HG03135 (cell line): ENCODE measurements at regions not wholly inside any gene's neighbourhood (a gene's known extent, or its start where the extent isn't known, plus 50 kb on each side); places are given as distances from the start of the nearest gene placed in this dataset.
"Not testable (repeated sequence)": the region's sequence is repeated elsewhere in the genome, so short reads cannot be mapped to it uniquely, and the experiment has no call there.

ENCODE experiments used
- ATAC-seq: cut with Tn5 transposase; IDR thresholded peaks from one replicate; pipeline ENCODE4 v1.9.1; 2021; ENCODE audit warnings: mild to moderate bottlenecking, moderate library complexity; ENCODE audit not compliant: unreplicated experiment

DNA sequence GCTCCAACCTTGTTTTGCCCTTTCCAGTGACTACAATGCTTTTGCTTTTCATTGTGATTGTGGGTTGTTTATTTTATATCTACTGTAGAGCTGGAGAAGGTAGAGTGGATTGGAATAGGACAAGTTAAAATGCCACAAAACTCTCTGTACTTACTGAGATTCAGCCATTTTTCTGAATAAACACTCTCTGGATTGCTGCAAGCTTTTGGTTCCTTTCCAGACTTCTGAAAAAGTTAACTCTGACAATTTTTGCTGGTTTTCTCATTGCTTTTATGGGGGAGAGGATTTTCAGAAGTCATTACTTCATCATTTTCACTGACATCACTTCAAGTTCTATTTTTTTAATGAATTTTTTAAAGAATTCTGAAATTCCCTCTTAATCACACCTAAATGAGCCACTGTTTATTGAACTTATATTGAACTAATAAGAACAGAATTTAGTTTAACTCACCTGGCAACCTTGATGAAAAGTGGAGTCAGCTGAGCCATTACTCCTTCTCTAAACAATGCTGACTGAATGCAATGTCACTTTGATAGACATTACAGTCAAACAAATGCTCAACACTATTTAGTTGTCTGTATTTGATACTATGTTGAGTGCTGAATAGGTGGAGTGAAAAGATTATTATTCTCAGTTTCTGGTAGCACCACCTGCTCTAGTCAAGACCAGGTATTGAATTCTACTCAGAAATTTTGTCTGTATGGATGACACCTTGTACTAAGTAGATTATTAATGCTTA is 303.5 kb downstream of the DLEU7 start:
- ATAC-seq: no peak

DNA sequence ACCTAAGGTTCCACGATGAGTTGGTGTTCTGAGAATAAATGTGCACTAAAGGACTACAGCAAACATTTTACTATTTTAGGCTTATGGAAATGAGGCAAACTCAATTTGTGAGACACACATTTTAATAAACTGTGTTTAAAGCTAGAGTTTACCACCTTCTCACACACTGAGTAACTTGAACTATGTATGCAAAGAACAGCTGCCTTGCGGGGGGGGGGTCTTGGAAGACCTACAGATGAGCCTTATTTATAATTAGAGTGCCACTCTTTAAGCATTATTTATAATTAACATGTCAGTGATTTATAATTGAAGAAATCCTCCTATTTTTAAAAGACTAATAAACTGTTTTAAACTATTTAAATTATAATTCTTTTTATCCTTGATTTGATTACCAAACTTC is 300.4 kb downstream of the DLEU7 start:
- ATAC-seq: no peak

DNA sequence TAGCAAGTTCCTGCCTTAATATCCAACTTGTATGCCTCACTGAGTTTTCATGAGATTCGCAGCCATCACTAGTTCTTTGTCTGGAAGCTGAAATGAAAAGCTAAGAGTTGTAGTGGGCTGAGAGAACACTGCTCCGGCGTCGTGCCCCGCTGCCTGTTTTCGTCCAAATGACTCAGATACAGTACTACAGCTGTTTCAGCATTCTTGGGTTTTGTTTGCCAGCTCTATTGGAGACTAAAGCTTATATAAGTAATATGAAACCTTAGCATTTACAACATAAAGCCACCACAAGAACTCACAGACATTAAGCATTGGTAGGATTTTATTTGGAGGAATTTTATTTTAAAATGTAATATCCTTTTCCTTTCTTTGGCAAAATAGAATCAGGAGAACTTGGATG is 299.7 kb downstream of the DLEU7 start:
- no peak for ATAC-seq

DNA sequence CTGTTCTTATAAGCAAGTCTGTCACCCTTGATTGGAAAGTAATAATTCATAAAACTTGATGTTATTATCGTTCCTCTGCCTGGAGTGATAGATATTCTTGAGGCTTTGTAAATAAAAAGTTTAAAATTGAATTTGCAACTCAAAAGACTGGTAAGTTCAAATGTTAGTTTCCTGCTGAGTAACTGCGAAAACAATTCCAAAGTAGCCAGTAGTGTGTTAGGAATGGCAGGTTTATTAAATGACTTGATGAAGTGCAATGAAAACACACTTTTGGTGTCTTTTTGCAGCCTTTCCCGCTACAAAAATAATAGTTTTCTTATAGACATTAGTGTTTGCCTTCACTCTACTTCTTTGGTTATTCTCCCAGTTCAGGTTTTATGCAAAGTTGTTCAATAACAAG is 299.3 kb downstream of the DLEU7 start:
- no peak for ATAC-seq

DNA sequence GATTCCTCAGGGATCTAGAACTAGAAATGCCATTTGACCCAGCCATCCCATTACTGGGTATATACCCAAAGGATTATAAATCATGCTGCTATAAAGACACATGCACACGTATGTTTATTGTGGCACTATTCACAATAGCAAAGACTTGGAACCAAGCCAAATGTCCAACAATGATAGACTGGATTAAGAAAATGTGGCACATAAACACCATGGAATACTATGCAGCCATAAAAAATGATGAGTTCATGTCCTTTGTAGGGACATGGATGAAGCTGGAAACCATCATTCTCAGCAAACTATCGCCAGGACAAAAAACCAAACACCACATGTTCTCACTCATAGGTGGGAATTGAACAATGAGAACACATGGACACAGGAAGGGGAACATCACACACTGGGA is 296.3 kb downstream of the DLEU7 start:
- ATAC-seq: not testable (repeated sequence)

DNA sequence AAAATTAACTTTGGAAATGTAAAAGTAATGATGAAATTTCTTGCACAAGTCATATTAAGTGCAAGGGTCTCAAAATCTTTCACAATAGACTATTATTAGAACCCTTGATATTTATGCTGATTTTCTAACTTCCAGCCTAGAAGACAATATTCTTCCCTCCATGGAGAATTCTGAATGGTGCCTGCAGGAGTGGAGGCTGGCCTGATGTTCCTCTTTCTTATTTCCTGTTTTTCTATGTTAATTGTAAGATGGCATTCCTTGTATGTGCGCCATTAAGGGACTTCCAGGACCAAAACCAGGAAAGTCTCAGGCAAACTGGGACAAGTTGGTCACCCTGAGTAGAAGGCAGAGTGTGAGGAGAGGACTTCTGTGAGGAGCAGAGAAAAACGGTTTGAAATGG is 294.9 kb downstream of the DLEU7 start:
- ATAC-seq: no peak

DNA sequence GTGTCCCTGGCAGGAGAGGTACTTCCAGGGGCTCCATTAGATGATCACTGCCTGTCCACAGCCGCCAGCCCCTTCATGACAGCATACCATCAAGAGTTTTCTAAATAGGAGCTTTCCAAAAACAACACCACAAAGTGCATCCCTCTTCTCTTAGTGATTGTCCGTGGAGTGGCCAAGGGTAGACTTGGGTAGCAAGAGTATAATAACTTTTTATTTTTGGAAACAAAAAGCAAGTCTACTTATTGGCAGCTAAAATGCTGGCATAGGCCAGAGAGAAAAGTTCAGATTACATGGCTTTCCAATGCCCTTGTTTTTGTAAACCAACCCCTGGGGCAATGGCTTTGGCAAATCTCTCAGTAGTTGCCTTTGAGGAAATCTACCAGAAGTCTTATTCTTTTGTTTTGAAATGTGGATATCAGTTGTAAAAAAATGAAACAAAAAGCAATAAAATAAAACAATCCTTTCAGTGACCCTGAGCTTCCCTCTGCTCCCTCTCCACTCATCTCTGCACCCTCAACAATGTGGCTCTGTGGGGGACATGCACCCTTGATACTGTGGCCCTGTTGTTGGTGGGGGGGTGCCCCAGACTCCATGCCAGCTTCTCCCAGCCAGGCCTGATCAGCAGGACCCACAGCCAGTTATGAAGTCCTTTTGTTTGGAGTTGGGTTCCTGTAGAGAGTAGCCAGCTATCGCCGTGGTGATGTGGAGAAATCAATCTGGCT is 294.1 kb downstream of the DLEU7 start:
- ATAC-seq: no peak

DNA sequence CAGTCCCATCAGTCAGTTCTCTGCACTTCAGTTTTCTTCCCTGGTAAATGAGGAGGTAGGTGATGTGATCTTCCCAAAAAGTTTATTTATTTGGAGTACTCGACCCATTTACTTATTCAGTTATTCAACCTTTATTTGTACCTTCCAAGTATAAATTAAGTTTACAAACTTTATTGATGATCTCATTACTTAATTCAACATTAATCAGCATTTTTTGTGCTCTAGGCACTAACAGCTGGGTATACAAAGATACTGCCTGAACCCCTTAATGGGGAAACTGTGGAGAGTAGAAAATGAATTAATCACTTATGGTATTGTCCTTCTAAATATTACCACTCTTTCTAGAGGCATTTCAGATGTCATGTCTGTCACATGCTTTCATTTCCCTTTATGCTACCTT is 293.3 kb downstream of the DLEU7 start:
- ATAC-seq: no peak

DNA sequence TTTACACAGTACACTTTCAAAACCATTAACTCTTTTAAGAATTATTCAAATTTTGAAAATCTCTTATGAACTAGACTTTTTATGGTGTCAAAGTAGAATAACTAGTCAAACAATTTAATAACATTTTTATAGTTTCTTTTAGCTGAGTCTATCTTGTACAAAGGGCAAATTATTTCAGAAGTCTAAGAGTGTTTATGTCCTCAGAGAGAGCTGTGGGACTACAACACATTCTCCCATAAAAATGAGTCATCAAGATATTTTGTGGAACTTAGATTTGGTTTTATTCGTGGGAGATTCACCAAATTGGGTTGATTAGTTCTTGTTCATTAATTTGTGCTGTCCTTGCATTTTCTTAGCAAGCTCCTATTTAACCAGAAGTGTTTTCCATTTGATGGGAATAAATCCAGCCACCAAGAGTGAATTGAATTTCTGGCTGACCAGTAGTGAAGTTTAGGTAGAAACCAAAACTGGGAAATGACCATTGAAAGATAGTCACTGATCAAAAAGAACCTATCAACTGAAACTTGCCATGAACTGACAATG is 291.0 kb downstream of the DLEU7 start:
- ATAC-seq: no peak

DNA sequence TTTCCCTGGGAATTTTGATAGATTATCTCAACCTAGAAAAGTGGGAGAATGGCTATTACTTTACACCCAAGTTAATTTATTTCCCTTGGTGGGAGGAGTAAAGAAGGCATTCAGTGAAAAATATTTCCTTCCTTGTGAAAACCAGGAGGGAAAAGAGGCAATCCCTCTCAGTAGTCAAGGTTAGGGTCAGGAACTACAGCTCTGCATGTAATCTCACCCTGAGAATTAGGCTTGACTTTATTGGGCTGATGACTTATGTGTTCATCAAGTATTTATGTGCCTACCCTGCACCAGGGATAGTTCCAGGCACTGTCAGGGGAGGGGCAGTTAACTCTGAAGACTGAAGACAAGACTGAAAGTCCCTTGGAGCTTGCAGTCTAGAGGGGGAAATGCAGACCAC is 281.8 kb downstream of the DLEU7 start:
- no peak for ATAC-seq

DNA sequence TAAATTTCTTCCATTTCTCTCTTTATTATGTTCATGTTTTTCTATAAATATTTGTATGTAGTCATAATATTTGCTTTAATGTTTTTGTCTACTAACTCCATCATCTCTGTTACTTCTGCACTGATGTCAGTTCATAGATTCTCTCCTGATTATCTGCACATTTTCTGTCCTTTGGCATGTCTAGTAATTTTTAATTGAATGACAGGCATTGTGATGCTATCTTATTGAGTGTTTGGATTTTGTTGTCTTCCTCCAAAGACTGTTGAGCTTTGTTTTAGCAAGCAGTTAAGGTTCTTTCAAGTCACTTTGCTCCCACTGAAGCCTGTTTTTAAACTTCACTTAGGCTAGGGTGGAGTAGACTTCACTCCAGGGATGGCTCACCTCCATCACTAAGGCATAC is 276.8 kb downstream of the DLEU7 start:
- no peak for ATAC-seq

DNA sequence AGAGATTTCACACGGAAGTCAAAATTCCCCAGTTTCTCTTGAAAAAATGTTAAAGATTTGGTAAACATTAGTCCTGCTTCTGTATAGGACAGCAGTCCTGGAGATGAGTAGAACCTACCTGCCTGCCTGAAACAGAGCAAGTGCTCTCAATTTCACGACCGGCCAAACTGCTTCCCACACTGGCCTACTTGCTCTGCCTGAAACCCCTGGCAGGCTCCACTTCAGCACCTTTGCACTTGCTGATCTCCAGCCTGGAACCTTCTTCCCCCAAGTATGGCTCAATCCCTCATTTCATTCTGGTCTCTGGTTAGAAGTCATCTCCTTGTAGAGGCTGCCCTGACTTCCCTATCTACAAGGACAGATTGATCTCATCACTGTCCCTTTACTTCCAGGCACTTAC is 271.4 kb downstream of the DLEU7 start:
- no peak for ATAC-seq

DNA sequence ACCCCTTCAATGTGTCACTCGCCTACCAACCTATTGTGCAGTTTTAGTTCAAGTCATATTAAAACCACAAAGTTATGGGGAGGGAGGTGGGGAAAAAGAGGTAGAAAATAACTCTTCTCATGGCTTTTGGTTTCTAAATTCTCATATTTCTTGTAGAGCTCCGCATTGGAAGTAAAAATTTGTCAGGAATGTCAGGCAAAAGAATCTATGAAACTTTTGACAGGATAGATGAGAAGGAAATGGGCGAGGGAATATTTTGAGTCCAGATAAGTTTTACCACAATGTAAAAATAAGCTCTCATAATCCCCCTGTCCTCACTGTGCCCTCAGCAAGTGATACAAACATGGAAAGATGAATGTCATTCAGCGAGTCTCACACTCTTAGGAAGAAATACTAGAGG is 270.4 kb downstream of the DLEU7 start:
- ATAC-seq: no peak

DNA sequence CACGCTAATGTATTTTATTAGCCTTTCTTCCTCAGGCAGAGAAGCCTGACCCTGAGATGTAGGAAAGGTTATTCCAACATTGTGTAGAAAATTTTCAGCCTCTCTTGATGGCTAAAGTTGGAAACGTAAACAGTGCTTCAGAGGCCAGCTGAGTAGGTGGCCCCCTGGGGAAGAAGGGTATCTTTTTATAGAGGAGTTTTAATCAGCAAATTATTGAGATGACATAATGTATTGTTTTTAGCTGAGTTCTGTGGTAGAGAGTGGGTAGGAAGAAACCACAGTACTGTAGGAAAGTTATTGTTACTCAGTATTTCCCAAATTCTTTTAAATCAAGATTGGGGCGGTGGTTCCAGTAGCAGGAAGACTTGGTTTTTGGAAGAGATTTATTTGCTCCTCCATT is 268.8 kb downstream of the DLEU7 start:
- ATAC-seq: no peak

DNA sequence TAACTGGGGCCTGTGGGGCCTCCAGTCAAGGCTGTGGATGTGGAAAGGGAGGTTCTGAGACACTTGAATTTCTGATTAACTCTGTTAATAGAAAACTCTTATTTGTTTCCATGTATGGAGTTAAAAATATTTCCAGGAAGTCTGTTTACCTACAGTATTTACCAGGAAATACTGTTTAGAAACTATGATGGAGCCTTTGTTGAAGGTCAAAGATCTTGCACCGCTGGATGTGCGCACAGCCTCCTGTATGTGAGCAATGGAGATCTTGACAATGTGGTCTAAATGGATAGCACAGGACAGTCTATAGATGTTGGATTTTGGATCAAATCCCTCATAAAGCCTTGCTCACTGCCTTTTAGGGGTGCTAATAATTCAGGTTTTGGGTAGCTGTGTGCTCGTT is 268.4 kb downstream of the DLEU7 start:
- ATAC-seq: no peak

DNA sequence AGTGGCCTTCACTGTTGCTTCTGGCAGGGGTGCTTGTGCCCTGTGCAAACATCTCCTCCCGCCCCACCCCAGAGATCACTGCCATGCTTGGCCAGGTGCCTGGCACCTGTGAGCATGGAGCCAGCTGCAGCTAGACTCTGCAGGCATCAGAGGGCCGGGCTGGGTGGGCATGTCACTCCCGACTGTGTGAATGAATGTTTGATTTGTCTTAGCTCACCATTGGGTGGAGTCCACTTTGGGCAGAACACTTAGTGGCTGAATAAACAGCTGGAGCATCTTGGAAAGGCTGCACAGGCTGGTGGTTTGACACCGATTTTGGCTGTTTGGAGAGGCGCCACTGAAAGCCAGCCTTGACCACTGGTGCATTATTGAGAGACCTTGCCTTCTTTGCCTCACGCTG is 267.3 kb downstream of the DLEU7 start:
- no peak for ATAC-seq

DNA sequence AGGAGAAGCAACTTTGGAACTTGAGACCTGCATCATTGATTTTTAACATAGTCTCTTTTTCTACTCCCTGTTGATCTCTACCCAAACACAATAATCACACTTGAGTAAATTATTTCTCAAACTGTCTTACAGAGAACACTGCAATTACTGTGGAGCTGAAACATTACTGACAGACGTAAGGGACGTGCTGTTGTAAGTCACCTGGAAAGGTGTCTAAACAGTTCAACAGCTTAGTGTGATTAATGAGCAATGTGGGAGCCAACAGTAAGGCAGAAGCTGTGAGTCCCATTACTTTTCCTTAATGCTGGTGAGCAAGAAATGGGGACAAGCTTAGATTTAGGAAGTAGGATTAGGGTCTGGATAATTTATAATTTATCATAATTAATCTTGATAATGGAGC is 265.7 kb downstream of the DLEU7 start:
- no peak for ATAC-seq

DNA sequence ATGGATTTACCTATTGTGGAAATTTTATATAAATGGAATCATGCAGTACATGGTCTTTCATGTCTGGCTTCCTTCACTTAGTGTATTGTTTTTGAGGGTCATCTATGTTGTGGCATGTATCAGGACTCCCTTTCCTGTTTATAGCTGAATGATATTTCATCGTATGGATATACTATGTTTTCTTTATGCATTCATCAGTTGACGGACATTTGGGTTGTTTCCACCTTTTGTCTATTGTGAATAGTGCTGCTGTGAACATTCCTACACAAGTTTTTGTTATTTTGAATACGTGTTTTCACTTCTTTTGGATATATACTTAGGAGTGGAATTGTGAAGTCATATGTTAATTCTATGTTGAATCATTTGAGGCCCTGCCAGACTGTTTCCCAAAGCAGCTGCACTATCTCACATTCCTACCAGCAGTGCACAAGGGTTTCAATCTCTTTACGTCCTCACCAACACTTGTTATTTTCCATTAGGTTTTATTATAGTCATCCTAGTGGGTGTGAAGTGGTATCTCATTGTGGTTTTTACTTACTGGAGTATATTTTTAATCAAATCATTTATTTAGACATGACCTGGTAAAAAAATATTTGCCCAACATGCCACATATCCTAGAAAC is 262.7 kb downstream of the DLEU7 start:
- no peak for ATAC-seq

DNA sequence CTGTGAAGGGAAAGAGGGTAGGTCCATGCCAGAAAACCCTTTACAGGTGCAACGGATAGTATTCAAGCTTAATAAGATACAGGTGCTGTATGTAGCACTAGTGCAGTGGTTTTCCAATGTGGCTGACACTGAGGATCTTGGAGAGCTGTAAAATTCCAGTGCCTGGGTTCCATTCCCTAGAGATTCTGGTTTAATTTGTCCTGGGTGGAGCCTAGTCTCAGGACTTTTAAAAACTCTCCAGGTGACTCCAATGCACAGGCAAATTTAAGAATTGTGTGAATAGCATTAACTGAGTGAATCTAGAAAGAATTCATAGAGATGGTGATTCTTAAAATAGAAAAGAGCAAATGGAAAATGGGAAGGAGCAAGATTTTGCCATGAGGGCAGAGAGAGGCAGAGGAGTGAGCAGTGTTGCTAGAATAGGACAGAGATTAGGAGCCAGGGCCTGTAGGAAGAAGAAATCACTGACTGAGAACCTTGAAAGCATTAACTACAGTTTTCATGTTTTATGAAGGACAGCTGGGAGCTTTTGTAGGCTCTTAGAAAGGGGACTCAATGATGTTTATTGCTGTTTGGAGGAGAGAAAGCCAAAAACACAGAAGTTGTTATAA is 261.8 kb downstream of the DLEU7 start:
- no peak for ATAC-seq

DNA sequence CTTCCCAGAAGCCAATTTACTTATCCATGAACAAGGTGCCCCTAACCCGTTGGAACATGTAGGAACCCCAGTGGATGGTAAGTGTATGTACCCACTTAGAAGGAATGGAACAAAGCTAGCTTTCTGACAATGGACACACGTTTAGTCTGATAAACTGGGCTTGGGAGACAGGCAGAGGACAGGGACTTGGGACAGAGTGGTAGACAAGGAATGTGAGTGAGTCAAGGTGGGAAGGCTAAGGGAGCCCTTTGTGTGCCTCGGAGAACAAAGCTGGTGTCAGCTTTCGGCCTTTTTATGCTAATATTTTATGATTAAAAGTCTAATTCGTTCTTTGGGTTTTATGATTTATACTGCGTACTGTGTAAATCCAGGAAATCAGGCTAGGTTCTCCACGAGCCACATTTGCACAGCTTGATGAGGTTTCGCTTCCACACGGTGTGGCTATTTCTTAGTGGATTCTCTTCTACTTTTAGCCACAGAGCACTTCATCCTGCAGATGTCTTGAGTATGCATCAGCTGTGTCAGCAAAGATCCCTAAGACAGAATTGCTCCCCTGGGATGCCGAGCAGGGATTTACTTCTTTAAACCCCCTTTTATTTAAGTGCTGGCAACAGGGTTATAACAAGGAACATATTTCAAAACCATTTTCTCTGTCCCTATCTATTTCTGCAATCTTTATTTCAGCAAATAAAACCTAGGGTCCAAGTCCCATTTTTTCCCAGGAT is 258.5 kb downstream of the DLEU7 start:
- no peak for ATAC-seq
